ENCODE measurements at regions not wholly inside any gene's neighbourhood (a gene's known extent, or its start where the extent isn't known, plus 50 kb on each side); places are given as distances from the start of the nearest gene placed in this dataset.

DNA sequence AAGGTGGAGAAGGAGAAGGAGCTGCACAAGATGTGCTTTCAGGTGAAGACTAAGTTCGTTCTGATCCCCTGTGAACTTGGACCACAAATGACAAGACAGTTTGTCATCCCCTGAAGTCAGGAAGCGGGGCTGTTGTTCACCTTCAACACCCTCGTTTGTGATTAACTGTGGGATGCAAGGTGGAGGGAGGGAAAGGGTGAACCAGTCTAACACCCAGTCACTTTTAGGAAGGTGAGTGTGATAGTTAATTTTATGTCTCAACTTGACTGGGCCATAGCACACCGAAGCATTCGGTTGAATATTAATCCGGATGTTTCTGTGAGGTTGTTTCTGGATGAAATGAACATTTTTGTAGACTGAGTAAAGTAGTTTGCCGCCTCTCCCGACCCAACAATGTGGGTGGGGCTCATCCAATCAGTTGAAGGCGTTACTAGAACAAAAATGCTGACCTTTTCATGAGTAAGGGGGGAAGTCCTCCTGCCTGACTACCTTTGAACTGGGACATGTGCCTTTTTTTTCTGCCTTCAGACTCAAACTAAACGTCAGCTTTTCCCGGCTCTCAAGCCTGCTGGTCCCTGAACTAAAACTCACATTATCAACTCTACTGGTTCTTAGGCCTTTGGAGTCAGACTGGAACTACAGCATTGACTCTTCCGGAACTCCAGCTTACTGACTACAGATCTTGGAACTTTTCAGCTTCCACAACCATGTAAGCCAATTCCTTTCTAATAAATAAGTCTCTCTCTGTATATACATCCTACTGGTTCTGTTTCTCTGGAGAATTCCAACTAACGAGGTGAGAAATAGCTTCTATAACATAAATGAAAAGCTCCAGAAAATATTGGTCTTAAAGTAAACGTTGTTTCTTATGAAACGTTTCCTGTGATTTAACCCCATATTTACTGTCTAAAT lies 264.0 kb upstream of the SLITRK3 start:
- TF ChIP-seq, protein P1, sequence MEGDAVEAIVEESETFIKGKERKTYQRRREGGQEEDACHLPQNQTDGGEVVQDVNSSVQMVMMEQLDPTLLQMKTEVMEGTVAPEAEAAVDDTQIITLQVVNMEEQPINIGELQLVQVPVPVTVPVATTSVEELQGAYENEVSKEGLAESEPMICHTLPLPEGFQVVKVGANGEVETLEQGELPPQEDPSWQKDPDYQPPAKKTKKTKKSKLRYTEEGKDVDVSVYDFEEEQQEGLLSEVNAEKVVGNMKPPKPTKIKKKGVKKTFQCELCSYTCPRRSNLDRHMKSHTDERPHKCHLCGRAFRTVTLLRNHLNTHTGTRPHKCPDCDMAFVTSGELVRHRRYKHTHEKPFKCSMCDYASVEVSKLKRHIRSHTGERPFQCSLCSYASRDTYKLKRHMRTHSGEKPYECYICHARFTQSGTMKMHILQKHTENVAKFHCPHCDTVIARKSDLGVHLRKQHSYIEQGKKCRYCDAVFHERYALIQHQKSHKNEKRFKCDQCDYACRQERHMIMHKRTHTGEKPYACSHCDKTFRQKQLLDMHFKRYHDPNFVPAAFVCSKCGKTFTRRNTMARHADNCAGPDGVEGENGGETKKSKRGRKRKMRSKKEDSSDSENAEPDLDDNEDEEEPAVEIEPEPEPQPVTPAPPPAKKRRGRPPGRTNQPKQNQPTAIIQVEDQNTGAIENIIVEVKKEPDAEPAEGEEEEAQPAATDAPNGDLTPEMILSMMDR (conservative IDR thresholded peaks at IDR 0.05): no peak
- TF ChIP-seq ZFX (IDR thresholded peaks at IDR 0.05): no peak
